ENCODE measurements at regions not wholly inside any gene's neighbourhood (a gene's known extent, or its start where the extent isn't known, plus 50 kb on each side); places are given as distances from the start of the nearest gene placed in this dataset.

GRCh38 chr18:43682196-43682595, 404.9 kb upstream of the SYT4 start:
- no peak for TF ChIP-seq REST (IDR thresholded peaks at IDR 0.05; ENCODE audit: insufficient read depth in 1 of 2, low read depth in 2 of 2, low read length in 2 of 2)
- no peak for TF ChIP-seq POLR2AphosphoS5 (IDR thresholded peaks at IDR 0.05; ENCODE audit: low read depth, low read length)
- no peak for TF ChIP-seq FOXP2 (optimal IDR thresholded peaks at IDR 0.05; ENCODE audit: borderline replicate concordance, extremely low read depth, extremely low read length, insufficient read depth)
- TF ChIP-seq SIN3A (IDR thresholded peaks at IDR 0.05; ENCODE audit: borderline replicate concordance, insufficient read depth, low read length), result no peak
- no peak for TF ChIP-seq TAF1 (IDR thresholded peaks at IDR 0.05; ENCODE audit: borderline replicate concordance, insufficient read depth, low read length)

- TF ChIP-seq SIN3A (IDR thresholded peaks at IDR 0.05; ENCODE audit: borderline replicate concordance, insufficient read depth, low read length), result no peak
- no peak for TF ChIP-seq FOXP2 (optimal IDR thresholded peaks at IDR 0.05; ENCODE audit: borderline replicate concordance, extremely low read depth, extremely low read length, insufficient read depth)
- no peak for TF ChIP-seq TAF1 (IDR thresholded peaks at IDR 0.05; ENCODE audit: borderline replicate concordance, insufficient read depth, low read length)
These were observed 409.4 kb upstream of the SYT4 start for GRCh38 chr18:43686709-43687108.

GRCh38 chr18:43692099-43692690, 414.9 kb upstream of the SYT4 start:
- TF ChIP-seq REST (IDR thresholded peaks at IDR 0.05; ENCODE audit: insufficient read depth in 1 of 2, low read depth in 2 of 2, low read length in 2 of 2) (no peak), TAF1 (IDR thresholded peaks at IDR 0.05; ENCODE audit: borderline replicate concordance, insufficient read depth, low read length) (no peak), SIN3A (IDR thresholded peaks at IDR 0.05; ENCODE audit: borderline replicate concordance, insufficient read depth, low read length) (no peak), FOXP2 (optimal IDR thresholded peaks at IDR 0.05; ENCODE audit: borderline replicate concordance, extremely low read depth, extremely low read length, insufficient read depth) (no peak), POLR2AphosphoS5 (IDR thresholded peaks at IDR 0.05; ENCODE audit: low read depth, low read length) (no peak)

GRCh38 chr18:43702399-43702798, 425.1 kb upstream of the SYT4 start:
- no peak for TF ChIP-seq SIN3A (IDR thresholded peaks at IDR 0.05; ENCODE audit: borderline replicate concordance, insufficient read depth, low read length)
- no peak for TF ChIP-seq POLR2AphosphoS5 (IDR thresholded peaks at IDR 0.05; ENCODE audit: low read depth, low read length)

GRCh38 chr18:43703050-43703449, 425.8 kb upstream of the SYT4 start:
- TF ChIP-seq SIN3A (IDR thresholded peaks at IDR 0.05; ENCODE audit: borderline replicate concordance, insufficient read depth, low read length), result no peak
- TF ChIP-seq POLR2AphosphoS5 (IDR thresholded peaks at IDR 0.05; ENCODE audit: low read depth, low read length), result no peak
- no peak for TF ChIP-seq REST (IDR thresholded peaks at IDR 0.05; ENCODE audit: insufficient read depth in 1 of 2, low read depth in 2 of 2, low read length in 2 of 2)
- TF ChIP-seq FOXP2 (optimal IDR thresholded peaks at IDR 0.05; ENCODE audit: borderline replicate concordance, extremely low read depth, extremely low read length, insufficient read depth), result no peak
- TF ChIP-seq TAF1 (IDR thresholded peaks at IDR 0.05; ENCODE audit: borderline replicate concordance, insufficient read depth, low read length), result no peak

- TF ChIP-seq SIN3A (IDR thresholded peaks at IDR 0.05; ENCODE audit: borderline replicate concordance, insufficient read depth, low read length) (no peak), TAF1 (IDR thresholded peaks at IDR 0.05; ENCODE audit: borderline replicate concordance, insufficient read depth, low read length) (no peak), FOXP2 (optimal IDR thresholded peaks at IDR 0.05; ENCODE audit: borderline replicate concordance, extremely low read depth, extremely low read length, insufficient read depth) (no peak), REST (IDR thresholded peaks at IDR 0.05; ENCODE audit: insufficient read depth in 1 of 2, low read depth in 2 of 2, low read length in 2 of 2) (no peak), POLR2AphosphoS5 (IDR thresholded peaks at IDR 0.05; ENCODE audit: low read depth, low read length) (no peak)
These were observed 428.6 kb upstream of the SYT4 start for GRCh38 chr18:43705850-43706249.

Measured in PFSK-1 (cell line).